Right atrium auricular region (tissue), 2 donors: ENCODE measurements at regions not wholly inside any gene's neighbourhood (a gene's known extent, or its start where the extent isn't known, plus 50 kb on each side); places are given as distances from the start of the nearest gene placed in this dataset.

Source experiments
- DNase-seq: peaks from one replicate; pipeline ENCODE4 v3.0.0-alpha.2; 2019; ENCODE audit warnings: low spot score
- H3K27ac ChIP-seq, 2 donors: fragments of 200-600 bp; sonication (generic); 1 replicate in 1 of 2; 2 replicates in 1 of 2; pipeline ENCODE4 v1.5.1; 2016 to 2019
- H3K27me3 ChIP-seq, 2 donors: fragments of 200-600 bp; sonication (generic); one replicate each; pipeline versions ENCODE4 v1.5.1 to v1.6.0; 2017 to 2019
- H3K36me3 ChIP-seq: fragments of 200-600 bp; sonication (generic); one replicate; pipeline ENCODE4 v1.5.1; 2016
- H3K4me1 ChIP-seq, 2 donors: fragments of 200-600 bp; sonication (generic); one replicate each; pipeline versions ENCODE4 v1.5.1 to v1.6.0; 2017 to 2019
- H3K4me3 ChIP-seq, 2 donors: fragments of 200-600 bp; sonication (generic); 1 replicate in 1 of 2; 2 replicates in 1 of 2; pipeline ENCODE4 v1.5.1; 2017 to 2019; ENCODE audit warnings: mild to moderate bottlenecking in 1 of 2, moderate library complexity in 1 of 2
- H3K9me3 ChIP-seq, 2 donors: fragments of 200-600 bp; sonication (generic); one replicate each; pipeline ENCODE4 v1.5.1; 2019
- CTCF ChIP-seq, 2 donors: fragments of 200-600 bp; sonication (generic); IDR thresholded peaks; one replicate each; pipeline ENCODE4 v1.5.1; 2019; ENCODE audit warnings: antibody characterized with exemption in 2 of 2

GRCh38 chr5:117719413-117719812, 1144.8 kb upstream of the SEMA6A start:
- Histone ChIP-seq H3K9me3 (peaks cover 0 to 13% of the 10 kb centered on the region in 2 donors), H3K27me3 (no peaks in the 10 kb centered on the region), H3K4me3 (no peak overlapping the region), H3K36me3 (no peaks in the 10 kb centered on the region), H3K27ac (no peak overlapping the region), H3K4me1 (no peaks in the 10 kb centered on the region)
- DNase-seq, result no peak
- no peak for TF ChIP-seq CTCF (IDR thresholded peaks at IDR 0.05)

- Histone ChIP-seq H3K27ac (no peak overlapping the region), H3K27me3 (no peaks in the 10 kb centered on the region), H3K36me3 (no peaks in the 10 kb centered on the region), H3K9me3 (peaks cover 0 to 42% of the 10 kb centered on the region in 2 donors), H3K4me1 (no peaks in the 10 kb centered on the region), H3K4me3 (no peak overlapping the region)
- TF ChIP-seq CTCF (IDR thresholded peaks at IDR 0.05), result no peak
- no peak for DNase-seq
Measured at GRCh38 chr5:117713585-117714198, 1139.1 kb upstream of the SEMA6A start.

- Histone ChIP-seq H3K27ac (no peak overlapping the region), H3K4me1 (no peaks in the 10 kb centered on the region), H3K4me3 (no peak overlapping the region), H3K27me3 (no peaks in the 10 kb centered on the region), H3K9me3 (no peaks in the 10 kb centered on the region), H3K36me3 (no peaks in the 10 kb centered on the region)
- TF ChIP-seq CTCF (IDR thresholded peaks at IDR 0.05), result no peak
- DNase-seq, result no peak
Measured at GRCh38 chr5:117701062-117701461, 1126.4 kb upstream of the SEMA6A start.

GRCh38 chr5:117692606-117693005, 1118.0 kb upstream of the SEMA6A start:
- Histone ChIP-seq H3K4me1 (no peaks in the 10 kb centered on the region), H3K27ac (no peak overlapping the region), H3K36me3 (no peaks in the 10 kb centered on the region), H3K27me3 (no peaks in the 10 kb centered on the region), H3K4me3 (no peak overlapping the region), H3K9me3 (no peaks in the 10 kb centered on the region)
- DNase-seq, result no peak
- TF ChIP-seq CTCF (IDR thresholded peaks at IDR 0.05), result no peak

- H3K27me3 ChIP-seq, result no peaks in the 10 kb centered on the region
- no peak overlapping the region for H3K27ac ChIP-seq
- no peaks in the 10 kb centered on the region for H3K36me3 ChIP-seq
- H3K4me1 ChIP-seq, result no peaks in the 10 kb centered on the region
- no peak for TF ChIP-seq CTCF (IDR thresholded peaks at IDR 0.05)
- H3K9me3 ChIP-seq, result no peaks in the 10 kb centered on the region
- DNase-seq, result no peak
- no peak overlapping the region for H3K4me3 ChIP-seq
Measured at GRCh38 chr5:117691081-117691870, 1116.7 kb upstream of the SEMA6A start.
